Activated CD4-positive, CD25-positive, alpha-beta regulatory T cell treated with anti-CD3 and anti-CD28 coated beads, Interleukin-2, amount 50 U/mL, for 16 hours (primary cell): ENCODE measurements at regions not wholly inside any gene's neighbourhood (a gene's known extent, or its start where the extent isn't known, plus 50 kb on each side); places are given as distances from the start of the nearest gene placed in this dataset.
"Not testable (repeated sequence)": the region's sequence is repeated elsewhere in the genome, so short reads cannot be mapped to it uniquely, and the experiment has no call there.

Source experiments
- DNase-seq: peaks from one replicate; pipeline ENCODE4 v3.0.0-alpha.2; 2020; ENCODE audit warnings: low read depth, low spot score

DNA sequence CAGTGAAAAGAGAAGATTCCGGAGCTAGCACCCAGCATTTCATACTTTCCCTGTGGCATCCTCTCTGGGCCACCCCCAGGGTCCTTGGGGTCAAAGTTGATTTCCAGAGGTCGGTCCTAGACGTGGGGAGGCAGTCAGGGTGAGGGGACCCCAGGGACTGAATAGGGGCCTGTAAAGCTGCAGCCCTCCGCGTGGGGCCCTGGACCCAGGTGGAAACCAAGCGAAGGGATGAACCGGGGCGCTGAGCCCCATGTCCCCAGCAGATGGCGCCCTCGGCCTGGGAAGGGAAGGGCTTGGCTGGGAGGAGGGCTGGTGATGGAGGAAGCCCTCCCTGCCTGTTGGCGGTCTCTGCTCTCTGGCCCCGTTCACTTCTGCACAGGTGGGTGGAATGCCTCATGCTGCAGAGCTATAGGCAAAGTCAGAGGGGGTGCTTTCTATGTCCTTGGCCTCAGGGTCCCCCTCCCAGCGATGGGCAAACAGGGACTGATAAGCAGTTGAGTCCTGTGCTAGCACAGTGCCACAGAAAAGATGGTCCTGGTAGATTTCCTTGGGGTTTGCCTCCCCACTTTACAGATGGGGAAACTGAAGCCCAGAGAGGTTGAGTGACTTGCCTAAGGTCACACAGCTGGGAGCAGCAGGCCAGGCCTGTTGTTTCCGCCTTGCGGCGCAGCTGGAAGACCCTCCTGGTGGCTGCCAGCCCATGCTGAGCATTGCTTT is 163.4 kb upstream of the CIBAR2 start:
- peak; percentile 23 for DNase-seq

DNA sequence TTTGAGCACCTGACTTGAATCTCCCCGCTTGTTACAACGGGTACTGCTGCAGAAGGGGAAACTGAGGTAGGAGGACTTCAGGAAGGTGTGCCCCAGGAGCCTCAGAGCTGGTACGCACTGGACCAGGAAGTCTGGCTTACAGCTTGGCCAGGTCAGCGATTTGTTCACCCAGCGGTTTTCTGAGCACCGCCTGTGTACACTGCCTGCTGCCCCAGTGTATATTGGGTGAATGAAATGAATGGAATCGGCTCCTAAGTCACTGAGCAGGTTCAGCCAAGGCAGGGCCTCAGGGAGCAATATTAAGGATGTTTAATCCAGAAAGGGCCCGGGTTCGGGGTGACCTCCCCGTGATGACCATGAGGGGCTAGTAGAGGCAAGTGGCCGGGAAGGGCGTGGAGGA is 164.0 kb upstream of the CIBAR2 start:
- no peak for DNase-seq

DNA sequence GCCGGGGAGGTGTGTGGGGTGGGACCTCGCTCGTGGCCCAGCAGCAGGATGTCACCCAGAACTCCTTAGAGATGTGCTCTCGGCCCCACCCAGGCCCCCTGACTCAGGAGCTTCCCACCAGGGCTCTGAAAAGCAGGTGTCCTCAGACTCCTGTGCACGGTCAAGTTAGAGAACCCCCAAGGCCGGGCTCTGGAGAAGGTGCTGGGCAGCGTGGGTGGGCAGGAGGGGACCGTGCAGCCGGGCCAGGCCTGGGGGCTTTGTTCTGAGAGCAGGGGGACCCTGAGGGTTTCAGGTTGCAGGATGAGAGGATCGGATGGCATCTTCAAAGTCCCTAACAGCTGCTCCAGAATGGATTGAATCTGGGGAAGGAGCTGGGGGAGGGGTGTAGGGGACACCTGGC is 164.4 kb upstream of the CIBAR2 start:
- no peak for DNase-seq

DNA sequence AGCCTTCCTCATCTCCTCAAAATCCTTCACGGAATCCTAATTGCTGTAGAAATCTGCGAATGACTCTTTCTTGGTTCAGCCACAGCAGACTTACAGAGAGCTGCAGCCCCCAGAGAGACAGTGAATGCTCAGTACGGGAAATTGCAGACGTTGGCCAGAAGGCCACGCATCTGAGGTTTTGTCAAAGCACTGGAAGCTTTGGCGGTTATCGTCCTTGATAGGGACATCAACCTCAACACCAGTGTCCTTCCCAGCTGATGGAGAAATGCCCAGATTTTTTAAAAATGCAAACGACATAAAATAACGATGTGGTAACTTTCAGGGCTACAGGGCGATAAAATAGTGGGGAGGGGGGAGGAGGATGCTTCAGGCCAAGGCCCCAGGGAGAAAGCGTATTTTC is 166.6 kb upstream of the CIBAR2 start:
- no peak for DNase-seq

DNA sequence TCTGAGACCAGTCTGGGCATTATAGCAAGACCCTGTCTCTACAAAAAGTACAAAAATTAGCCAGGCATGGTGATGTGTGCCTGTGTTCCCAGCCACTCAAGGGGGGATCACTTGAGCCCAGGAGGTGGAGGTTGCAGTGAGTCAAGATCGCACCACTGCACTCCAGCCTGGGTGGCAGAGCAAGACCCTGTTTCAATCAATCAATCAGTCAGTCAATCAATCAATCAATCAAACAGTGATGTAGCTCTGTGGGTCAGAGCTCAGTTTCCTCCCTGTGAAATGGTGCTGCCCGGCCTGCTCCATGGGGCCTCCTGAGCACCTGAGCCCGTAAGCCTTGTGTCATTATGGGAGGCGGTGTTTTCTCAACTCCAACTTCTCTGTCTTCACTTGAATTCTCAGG is 167.1 kb upstream of the CIBAR2 start:
- no peak for DNase-seq

DNA sequence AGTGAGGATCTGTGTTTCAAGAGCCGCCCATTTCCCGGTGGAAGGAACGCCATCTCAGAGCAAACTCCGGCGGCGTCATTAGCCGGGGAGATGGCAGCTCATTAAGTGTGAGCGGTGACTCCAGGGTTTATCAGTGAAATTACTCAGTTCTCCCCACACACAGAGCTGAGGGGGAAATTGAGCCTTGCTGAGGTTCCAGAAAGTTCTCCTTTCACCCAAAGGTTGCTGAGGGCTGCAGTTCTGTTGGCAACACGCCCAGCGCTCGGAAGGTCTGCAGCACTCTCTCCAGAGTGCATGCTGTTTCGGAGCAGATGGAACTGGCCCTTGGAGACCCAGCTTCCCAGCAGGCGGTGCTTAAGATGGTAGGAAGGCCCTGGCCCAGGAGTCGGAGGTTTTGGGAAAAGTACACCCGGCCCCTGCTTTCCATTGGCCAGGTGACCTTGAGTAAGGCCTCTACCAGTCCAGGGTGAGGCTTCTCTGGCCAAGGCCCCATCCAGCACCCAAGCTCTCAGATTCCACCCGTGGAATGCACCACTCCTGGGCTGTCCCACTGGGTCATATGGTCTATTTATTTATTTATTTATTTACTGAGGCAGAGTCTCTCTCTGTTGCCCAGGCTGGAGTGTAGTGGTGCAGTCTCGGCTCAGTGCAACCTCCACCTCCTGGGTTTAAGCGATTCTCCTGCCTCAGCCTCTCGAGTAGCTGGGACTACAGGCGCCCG is 167.7 kb upstream of the CIBAR2 start:
- DNase-seq = no peak

DNA sequence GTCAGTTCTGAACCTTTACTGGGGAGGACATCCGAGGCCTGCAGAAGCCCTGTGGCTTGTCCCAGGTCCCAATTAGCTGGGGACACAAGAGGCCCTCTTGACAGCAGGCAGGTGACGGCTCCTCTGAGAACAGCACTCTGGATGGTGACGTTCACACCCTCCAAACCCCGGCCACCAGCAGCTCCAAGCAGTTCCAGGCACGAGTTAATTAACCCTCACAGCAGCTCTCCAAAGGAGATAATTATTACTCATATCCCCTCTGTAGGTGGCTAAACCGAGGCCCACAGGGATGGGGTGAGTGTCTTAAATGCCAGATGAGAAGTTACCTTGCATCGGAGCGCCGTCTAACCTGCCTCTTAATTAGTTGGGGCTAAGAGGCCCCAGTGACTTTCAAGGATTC is 168.9 kb upstream of the CIBAR2 start:
- DNase-seq = no peak

DNA sequence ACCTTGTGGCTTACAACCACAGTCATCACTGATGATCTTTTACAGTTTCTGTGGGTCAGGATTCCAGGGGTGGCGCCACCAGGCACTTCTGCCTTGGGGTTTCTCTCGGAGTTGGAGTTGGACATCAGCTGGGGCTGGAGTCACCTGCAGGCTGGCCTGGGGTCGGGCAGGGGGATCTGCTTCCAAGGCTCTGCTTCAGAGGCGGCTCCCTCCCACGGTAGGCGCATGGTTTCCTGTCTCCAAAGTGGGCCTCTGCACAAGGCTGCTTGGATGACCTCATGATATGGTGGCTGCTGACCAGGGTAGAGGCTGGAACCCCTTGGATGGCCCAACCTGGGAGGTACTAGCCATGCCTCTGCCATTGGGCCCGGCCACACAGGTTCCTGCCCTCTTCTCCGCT is 170.6 kb upstream of the CIBAR2 start:
- no peak for DNase-seq

DNA sequence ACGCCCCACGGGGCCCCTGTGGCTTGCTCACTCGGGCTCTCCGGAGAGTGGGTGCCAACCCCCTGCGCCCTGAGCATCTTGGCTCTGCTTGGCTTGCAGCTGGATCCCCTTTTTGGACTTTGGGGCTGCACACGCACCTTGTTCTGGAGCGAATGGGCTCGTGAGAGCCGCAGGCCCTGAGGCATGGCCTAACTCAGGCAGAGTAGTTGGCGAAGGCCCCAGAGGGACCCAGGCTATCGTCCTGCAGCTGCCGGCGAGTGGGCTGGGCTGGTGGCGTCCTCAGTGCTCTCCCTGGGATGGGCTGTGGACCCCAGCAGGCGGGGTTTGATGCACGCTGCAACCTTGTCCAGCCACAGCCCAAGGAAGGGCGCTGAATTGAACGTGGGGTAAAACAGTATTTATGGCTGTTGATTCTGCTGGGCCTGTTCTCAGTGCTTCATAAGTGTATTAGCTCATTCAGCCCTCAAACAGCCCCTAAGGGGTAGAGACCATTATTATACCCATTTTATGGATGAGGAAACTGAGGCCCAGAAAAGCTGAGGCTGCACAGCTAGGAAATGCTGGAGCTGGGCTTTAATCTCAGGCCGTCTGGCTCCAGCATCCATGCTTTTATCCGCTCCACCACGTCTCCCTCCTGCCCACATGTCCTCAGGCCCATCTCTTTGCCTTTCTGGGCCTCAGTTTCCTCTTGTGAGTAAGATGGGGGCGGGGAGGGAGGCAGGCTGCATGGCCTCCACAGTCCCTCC is 171.2 kb upstream of the CIBAR2 start:
- no peak for DNase-seq

DNA sequence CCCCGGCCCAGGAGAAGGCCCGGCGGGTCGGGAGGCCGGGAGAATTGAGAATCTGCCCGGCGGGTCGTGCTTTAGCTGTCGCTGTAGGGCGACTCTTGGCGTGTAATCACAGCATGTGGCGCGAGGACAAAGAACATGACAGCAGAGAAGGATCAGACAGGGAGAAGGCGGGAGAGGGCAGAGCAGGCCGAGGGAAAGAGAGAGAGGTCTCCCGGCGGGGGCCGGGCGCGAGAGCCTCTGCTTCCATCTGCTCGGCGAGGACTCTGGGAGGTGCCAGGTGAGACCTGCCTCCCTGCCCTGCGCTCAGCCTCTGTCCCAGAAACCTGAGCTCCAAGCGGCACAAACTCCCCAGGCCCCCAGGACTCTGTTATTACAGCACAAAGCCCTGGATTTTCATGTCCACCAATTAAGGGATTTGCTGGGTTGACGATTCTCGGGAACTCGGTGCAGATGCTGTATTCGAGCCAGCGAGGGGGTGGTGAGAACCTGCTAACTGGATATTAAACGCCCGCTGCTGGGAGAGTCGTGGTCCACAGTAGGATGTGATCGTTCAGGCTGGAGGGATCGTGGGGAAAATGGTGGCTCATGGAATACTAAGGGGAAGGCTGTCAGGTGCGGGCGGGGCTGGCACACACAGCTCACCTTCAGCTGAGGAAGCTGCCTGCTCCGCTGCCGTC is 172.0 kb upstream of the CIBAR2 start:
- DNase-seq = no peak

DNA sequence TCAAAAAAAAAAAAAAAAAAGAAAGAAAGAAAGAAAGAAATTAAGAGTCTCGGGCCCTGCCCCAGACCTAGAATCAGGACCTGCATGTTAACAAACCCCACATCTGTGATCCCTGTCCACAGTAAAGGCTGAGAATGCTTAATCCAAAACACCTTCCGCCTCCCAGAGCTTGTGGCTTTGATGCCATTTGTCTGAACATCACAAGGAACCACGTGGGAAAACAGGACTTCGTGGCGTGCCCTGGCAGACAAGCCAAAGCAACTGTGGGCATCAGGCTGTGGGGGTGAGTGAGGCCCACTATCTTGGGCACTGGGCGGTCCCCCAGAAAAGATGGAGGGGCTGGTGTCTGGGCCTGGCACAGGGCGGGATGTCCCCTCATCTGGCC is 173.4 kb upstream of the CIBAR2 start:
- DNase-seq = no peak

DNA sequence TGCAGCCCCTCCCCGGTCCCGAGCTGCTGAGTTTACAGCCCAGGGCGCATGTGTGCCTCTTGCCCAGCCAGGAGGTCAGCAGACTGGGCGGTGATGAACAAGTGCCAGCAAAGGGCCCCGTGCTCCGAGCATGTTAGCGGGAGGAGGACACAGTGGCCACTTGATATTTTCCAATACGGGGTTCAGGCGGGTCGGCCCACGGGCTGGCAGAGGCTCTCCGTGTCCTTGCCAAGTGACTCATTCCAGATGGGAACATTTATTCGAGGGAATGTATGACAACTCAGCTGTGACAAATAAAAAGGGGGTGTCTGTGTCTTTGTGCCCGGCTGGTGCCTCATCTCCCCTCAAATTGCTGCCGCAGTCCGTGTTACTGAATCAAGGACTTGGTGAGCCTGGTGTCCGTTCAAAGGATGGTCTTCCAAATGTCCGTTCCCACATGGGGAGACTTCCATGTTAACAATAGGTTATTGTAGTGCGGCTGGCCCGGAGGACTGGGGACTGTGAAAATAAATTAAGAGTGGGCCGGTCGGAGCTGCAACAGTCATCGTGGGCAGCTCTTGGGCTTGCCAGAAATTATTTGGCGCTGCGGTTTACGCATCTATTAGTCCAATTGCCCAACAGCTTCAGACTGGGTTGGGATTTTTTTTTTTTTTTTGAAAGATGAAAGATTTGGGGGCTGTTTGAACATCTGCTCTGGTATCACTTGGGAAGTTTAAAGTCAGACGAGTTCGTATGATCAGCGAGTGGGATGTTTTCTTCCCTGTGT is 174.0 kb upstream of the CIBAR2 start:
- no peak for DNase-seq

DNA sequence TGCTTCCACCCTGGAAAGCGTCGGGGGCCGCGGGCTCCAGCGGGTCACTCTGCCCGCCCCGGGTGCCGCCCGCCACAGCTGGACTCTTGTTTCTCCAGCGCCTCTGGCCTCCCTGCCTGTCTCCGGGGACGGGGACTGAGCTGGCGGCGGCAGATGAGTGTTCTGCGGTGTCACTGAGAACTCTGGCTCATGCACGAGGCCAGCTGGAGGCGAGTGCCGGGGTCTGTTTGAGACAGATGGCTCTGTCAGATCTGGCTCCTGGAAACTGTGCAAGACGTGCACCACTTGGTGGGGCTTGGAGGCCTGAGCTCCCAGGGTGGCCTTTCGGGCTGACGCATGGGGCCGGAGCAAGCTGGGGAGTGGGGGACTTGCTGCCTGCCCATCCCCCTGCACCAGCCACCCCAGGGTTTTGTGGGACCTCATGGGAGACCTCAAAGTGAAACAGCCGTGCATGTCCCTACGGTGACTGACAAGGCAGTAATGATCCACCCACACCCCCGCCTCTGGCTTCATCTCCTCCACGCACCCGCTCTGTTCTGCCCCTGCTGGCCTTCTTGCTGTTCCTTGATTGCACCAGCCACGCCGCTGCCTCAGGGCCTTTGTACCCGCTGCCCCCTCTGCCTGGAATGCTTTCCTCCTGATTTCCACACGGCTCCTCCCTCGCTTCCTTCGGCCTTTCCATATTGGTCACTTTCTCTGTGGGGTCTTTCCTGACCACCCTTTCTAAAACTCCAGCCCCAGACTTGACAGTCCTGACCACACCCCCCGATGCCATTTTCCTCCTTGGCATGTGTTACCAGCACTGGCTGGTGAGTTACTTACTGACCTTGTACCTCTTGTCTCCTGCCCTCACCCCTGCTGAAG is 174.9 kb upstream of the CIBAR2 start:
- DNase-seq = no peak

DNA sequence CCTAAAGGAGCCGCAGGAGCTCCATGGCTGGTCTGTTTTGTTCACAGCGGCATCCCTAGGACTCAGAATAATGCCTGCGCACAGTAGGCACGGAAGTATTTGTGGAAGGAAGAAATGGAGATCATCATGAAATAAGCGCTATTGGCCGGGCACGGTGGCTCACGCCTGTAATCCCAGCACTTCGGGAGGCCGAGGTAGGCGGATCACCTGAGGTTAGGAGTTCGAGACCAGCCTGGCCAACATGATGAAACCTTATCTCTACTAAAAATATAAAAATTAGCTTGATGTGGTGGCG is 175.5 kb upstream of the CIBAR2 start:
- DNase-seq = not testable (repeated sequence)

DNA sequence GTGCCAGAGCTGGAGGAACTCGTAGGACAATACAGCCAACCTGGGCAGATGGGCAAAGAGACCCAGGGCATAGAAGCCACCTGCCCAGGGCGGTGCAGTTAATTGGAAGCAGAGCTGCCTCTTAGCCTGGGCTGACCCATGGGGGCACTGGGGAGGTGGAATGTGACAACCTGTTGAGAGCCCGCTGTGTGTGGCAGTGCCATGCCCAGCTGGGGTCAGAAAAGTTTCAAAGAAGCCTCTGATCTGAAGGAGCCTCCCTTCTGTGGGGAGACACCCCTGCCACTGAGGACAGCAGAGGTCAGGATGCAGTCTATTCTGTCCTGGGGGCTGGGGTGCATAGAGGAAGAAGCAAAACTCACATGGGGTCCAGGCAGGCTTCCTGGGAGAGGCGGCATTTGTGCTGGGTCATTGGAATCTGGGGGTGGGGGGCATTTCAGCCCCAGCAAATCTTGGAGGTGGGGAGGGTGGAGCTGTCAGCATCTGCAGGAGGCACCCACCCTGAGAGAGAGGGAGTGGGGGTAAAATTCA is 176.1 kb upstream of the CIBAR2 start:
- DNase-seq = no peak

DNA sequence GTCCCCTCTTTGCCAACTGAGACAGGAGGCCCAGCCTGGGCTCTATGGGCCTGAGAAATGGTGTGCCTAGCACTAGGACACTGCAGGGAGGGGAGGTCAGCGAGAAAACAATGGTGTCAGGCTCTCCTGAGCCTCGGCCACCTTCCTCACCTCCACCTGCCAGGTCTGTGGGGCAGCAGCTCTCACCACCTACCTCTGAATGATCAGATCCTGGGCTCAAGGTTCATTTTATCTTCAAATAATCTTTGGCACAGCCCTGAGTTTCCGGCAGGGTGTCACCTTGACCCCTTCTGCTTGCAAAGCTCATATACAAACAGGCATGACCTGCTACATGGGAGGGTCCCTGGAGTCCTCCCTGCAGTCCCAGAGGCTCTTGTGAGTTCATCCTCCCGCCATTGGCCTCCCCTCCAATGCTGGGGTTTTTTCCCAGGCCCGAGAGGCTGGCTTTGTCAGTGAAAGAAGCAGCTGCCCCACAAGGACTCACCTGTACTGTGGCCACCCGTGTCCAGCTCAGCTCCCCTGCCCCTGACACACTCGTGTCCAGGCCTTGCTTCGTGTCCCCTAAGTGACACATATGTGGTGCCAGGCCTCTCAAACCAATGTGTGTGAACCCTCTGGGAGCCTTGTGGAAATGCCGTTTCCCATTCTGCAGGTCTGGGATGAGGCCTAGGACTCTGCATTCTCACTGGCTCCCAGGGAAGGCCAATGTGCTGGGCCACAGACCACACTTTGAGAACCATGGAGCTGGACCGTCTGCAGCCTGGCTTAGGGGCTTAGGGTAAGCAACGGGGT is 176.8 kb upstream of the CIBAR2 start:
- no peak for DNase-seq

DNA sequence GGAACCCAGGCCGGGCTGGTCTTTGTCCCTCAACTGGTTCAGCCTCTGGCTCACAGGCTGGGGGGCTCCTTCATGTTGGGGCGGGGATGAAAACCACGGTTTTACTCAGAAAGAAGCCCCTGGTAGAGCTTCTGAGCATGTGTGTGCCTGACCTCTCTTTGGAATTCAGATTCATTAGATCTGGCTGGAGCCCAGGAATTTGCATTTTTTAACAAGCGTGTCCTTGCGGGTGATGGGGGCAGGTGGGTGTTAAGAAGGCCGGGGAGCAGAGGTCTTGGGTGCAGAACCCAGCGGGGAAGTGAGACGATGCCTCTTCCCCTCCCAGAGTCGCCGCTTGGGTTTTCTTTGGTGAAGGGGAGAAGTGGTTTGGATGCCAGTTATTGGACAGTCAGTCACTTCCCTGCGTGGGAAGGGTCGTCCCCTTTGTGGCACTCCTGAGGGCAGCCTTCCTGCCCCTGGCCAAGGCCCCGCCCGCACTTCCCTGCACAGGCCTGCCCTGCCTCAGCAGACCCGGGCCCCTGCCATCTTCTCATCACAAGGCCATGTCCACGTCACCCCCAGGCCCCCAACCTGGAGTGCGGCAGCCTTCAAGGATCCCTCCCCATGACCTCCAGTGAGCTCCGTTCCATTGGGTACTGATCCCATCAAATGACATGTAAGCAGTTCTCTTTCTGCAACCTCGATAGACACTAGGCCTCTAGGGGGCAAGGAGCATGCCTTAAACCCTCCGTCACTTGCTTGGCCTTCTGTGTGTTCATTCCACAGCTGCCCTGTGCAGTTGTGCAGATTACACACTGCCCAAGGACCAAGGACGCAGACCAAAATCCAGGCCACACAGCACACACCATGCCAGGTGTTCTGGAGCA is 177.7 kb upstream of the CIBAR2 start:
- DNase-seq = no peak

DNA sequence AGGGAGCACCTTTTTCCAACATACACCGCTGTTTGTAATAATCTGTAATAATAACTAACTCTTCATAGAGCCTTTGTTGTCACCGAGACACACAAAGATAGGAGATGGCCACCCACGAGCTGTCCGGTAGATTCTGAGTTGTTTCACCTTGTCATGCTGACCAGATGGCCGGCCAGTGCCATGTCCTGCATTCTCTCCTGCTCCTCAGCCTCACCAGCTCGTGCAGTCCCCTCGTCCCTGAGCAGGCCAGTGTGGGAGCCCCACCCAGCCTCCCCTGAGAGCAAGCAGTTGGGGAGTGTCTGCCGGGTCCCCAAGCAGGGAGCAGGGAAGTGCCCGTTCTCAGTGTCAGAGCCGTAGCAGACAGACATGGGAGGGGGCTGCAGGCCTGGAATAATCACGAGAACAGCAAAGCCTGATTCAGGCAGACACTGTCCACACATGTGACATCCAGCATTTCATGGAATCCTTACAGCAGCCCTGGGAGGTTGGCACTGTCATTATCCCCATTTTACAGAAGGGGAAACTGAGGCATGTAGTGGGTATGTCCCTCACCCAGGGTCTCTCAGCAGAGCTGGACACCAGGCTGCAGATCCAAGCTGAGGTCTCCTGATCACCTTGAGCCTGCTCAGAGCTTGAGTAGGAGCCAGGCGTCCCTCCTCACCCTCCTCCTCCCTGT is 178.5 kb upstream of the CIBAR2 start:
- DNase-seq = no peak
